Activated naive CD8-positive, alpha-beta T cell treated with anti-CD3 and anti-CD28 coated beads, Interleukin-2, amount 10 ng/mL, durations not matched to agents 7 days and 5 days (primary cell): ENCODE measurements at regions not wholly inside any gene's neighbourhood (a gene's known extent, or its start where the extent isn't known, plus 50 kb on each side); places are given as distances from the start of the nearest gene placed in this dataset.

Experiments
- ATAC-seq: fragments of 150-1000 bp; cut with Tn5 transposase; one replicate; pipeline ENCODE4 v1.10.0; 2021; ENCODE audit warnings: low read depth, moderate library complexity
- POLR2A ChIA-PET: fragments of 350-600 bp; sonication (Branson Sonifier 250); formaldehyde crosslinking; loops from one replicate; lab custom pipeline; 2021; ENCODE audit warnings: antibody characterized with exemption; lab: Charles Lee
- DNase-seq: peaks from one replicate; pipeline ENCODE4 v3.0.0; 2021
- H3K27ac Mint-ChIP-seq: one replicate; pipeline ENCODE4 v1.8.0; 2022; ENCODE audit warnings: mild to moderate bottlenecking, mixed read lengths
- H3K27me3 Mint-ChIP-seq: one replicate; pipeline ENCODE4 v1.8.0; 2022; ENCODE audit warnings: mild to moderate bottlenecking, moderate library complexity, mixed read lengths
- H3K36me3 Mint-ChIP-seq: one replicate; pipeline ENCODE4 v1.8.0; 2021; ENCODE audit warnings: mild to moderate bottlenecking, mixed read lengths
- H3K4me1 Mint-ChIP-seq: one replicate; pipeline ENCODE4 v1.8.0; 2021; ENCODE audit warnings: mixed read lengths
- H3K4me3 Mint-ChIP-seq: one replicate; pipeline ENCODE4 v1.8.0; 2022; ENCODE audit warnings: mild to moderate bottlenecking, moderate library complexity, mixed read lengths
- H3K9me3 Mint-ChIP-seq: one replicate; pipeline ENCODE4 v1.8.0; 2021; ENCODE audit warnings: mixed read lengths

- no peak overlapping the region for H3K4me3 Mint-ChIP-seq
- no peaks in the 10 kb centered on the region for H3K27me3 Mint-ChIP-seq
- no peaks in the 10 kb centered on the region for H3K4me1 Mint-ChIP-seq
- DNase-seq: no peak
- POLR2A ChIA-PET: no interaction called here
- no peak overlapping the region for H3K27ac Mint-ChIP-seq
- no peak for ATAC-seq
- H3K9me3 Mint-ChIP-seq: no peaks in the 10 kb centered on the region
- no peaks in the 10 kb centered on the region for H3K36me3 Mint-ChIP-seq
Measured at GRCh38 chr5:8060235-8060952, 191.4 kb downstream of the MTRR start.

GRCh38 chr5:8060953-8061429, 192.0 kb downstream of the MTRR start:
- POLR2A ChIA-PET: no interaction called here
- H3K36me3 Mint-ChIP-seq: no peaks in the 10 kb centered on the region
- no peak overlapping the region for H3K27ac Mint-ChIP-seq
- H3K4me1 Mint-ChIP-seq: no peaks in the 10 kb centered on the region
- DNase-seq: no peak
- H3K9me3 Mint-ChIP-seq: no peaks in the 10 kb centered on the region
- H3K27me3 Mint-ChIP-seq: no peaks in the 10 kb centered on the region
- ATAC-seq: no peak
- no peak overlapping the region for H3K4me3 Mint-ChIP-seq

GRCh38 chr5:8062521-8062920, 193.6 kb downstream of the MTRR start:
- Mint-ChIP-seq H3K36me3 (no peaks in the 10 kb centered on the region), H3K27ac (no peak overlapping the region), H3K4me1 (no peaks in the 10 kb centered on the region), H3K27me3 (no peaks in the 10 kb centered on the region), H3K4me3 (no peak overlapping the region), H3K9me3 (no peaks in the 10 kb centered on the region)
- DNase-seq: no peak
- POLR2A ChIA-PET: no interaction called here
- no peak for ATAC-seq

GRCh38 chr5:8068078-8068477, 199.1 kb downstream of the MTRR start:
- Mint-ChIP-seq H3K27ac (no peak overlapping the region), H3K9me3 (peaks cover 3% of the 10 kb centered on the region), H3K27me3 (no peaks in the 10 kb centered on the region), H3K36me3 (no peaks in the 10 kb centered on the region), H3K4me1 (no peaks in the 10 kb centered on the region), H3K4me3 (no peak overlapping the region)
- POLR2A ChIA-PET: no interaction called here
- DNase-seq: no peak
- ATAC-seq: no peak

DNA sequence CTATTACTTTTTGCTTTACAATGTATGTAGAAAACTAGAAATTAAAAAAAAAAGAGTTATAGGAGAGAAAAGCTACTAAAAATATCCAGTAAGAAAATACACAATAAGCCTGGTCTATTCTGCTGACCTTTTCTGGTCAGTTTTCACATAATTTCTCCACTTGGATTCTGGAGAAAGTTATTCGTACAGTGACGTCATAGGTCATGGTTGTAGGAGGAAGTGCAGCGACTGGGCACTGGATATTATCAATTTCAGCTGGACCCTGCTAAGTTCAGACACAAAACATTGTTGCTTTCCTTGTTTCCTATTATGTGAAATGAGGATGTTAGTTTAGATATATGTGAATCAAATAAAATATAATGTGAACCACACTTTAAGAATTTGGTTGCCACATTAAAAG, 201.2 kb downstream of the MTRR start:
- Mint-ChIP-seq H3K27me3 (no peaks in the 10 kb centered on the region), H3K4me1 (no peaks in the 10 kb centered on the region), H3K4me3 (no peak overlapping the region), H3K9me3 (peaks cover 3% of the 10 kb centered on the region), H3K27ac (no peak overlapping the region), H3K36me3 (no peaks in the 10 kb centered on the region)
- no peak for ATAC-seq
- DNase-seq: no peak
- POLR2A ChIA-PET: no interaction called here

GRCh38 chr5:8079056-8079455, 210.1 kb downstream of the MTRR start:
- H3K36me3 Mint-ChIP-seq: no peaks in the 10 kb centered on the region
- H3K27ac Mint-ChIP-seq: no peak overlapping the region

DNA sequence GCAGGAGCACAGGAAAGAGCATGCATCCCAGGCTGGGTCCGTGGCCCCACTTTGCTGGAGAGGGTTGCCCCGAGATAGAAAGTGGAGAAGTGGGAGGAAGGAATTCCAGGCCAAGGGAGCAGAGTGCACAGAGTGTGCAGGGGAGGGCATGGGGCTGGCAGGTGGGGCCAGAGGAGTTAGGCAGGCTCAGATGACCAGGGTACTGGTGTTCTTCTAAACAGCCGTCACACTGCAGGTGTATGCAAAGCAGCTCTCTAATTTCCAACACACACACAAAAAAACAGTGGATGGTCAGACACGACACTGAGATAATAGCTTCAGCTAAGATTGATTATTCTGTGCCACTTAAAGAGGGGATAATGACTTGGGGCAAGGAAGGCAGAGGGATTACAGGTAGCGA, 212.2 kb downstream of the MTRR start:
- Mint-ChIP-seq H3K36me3 (no peaks in the 10 kb centered on the region), H3K9me3 (peaks cover 2% of the 10 kb centered on the region), H3K4me1 (no peaks in the 10 kb centered on the region), H3K4me3 (no peak overlapping the region), H3K27me3 (no peaks in the 10 kb centered on the region), H3K27ac (no peak overlapping the region)
- no peak for ATAC-seq
- POLR2A ChIA-PET: no interaction called here
- DNase-seq: no peak

More at GRCh38 chr5:8079056-8079455, 210.1 kb downstream of the MTRR start:
- Mint-ChIP-seq H3K27me3 (no peaks in the 10 kb centered on the region), H3K9me3 (peaks cover 2% of the 10 kb centered on the region), H3K4me1 (no peaks in the 10 kb centered on the region), H3K4me3 (no peak overlapping the region)
- no peak for DNase-seq
- ATAC-seq: no peak
- POLR2A ChIA-PET: no interaction called here

- POLR2A ChIA-PET: no interaction called here
- ATAC-seq: no peak
- peaks cover under 1% of the 10 kb centered on the region for H3K9me3 Mint-ChIP-seq
- H3K36me3 Mint-ChIP-seq: no peaks in the 10 kb centered on the region
- H3K27me3 Mint-ChIP-seq: no peaks in the 10 kb centered on the region
- no peaks in the 10 kb centered on the region for H3K4me1 Mint-ChIP-seq
- no peak for DNase-seq
- H3K27ac Mint-ChIP-seq: no peak overlapping the region
- no peak overlapping the region for H3K4me3 Mint-ChIP-seq
Measured at GRCh38 chr5:8093669-8094068, 224.7 kb downstream of the MTRR start.

GRCh38 chr5:8094304-8094703, 225.4 kb downstream of the MTRR start:
- Mint-ChIP-seq H3K36me3 (no peaks in the 10 kb centered on the region), H3K4me1 (no peaks in the 10 kb centered on the region), H3K27ac (no peak overlapping the region), H3K4me3 (no peak overlapping the region), H3K9me3 (no peaks in the 10 kb centered on the region), H3K27me3 (no peaks in the 10 kb centered on the region)
- ATAC-seq (no peak), DNase-seq (no peak)
- POLR2A ChIA-PET: no interaction called here

- no peaks in the 10 kb centered on the region for H3K27me3 Mint-ChIP-seq
- no peak overlapping the region for H3K4me3 Mint-ChIP-seq
- no peaks in the 10 kb centered on the region for H3K4me1 Mint-ChIP-seq
- DNase-seq (no peak), ATAC-seq (no peak)
- POLR2A ChIA-PET: no interaction called here
- H3K36me3 Mint-ChIP-seq: no peaks in the 10 kb centered on the region
- H3K27ac Mint-ChIP-seq: no peak overlapping the region
- H3K9me3 Mint-ChIP-seq: no peaks in the 10 kb centered on the region
Measured at GRCh38 chr5:8097146-8097545, 228.2 kb downstream of the MTRR start.

GRCh38 chr5:8098081-8098480, 229.1 kb downstream of the MTRR start:
- Mint-ChIP-seq H3K4me1 (no peaks in the 10 kb centered on the region), H3K4me3 (no peak overlapping the region), H3K27ac (no peak overlapping the region), H3K27me3 (no peaks in the 10 kb centered on the region), H3K36me3 (no peaks in the 10 kb centered on the region), H3K9me3 (no peaks in the 10 kb centered on the region)
- DNase-seq: no peak
- ATAC-seq: no peak
- POLR2A ChIA-PET: no interaction called here

- no peak for DNase-seq
- Mint-ChIP-seq H3K36me3 (no peaks in the 10 kb centered on the region), H3K4me3 (no peak overlapping the region), H3K27ac (no peak overlapping the region), H3K9me3 (no peaks in the 10 kb centered on the region), H3K27me3 (no peaks in the 10 kb centered on the region), H3K4me1 (no peaks in the 10 kb centered on the region)
- ATAC-seq: no peak
- POLR2A ChIA-PET: no interaction called here
Measured at GRCh38 chr5:8102714-8103113, 233.8 kb downstream of the MTRR start.

DNA sequence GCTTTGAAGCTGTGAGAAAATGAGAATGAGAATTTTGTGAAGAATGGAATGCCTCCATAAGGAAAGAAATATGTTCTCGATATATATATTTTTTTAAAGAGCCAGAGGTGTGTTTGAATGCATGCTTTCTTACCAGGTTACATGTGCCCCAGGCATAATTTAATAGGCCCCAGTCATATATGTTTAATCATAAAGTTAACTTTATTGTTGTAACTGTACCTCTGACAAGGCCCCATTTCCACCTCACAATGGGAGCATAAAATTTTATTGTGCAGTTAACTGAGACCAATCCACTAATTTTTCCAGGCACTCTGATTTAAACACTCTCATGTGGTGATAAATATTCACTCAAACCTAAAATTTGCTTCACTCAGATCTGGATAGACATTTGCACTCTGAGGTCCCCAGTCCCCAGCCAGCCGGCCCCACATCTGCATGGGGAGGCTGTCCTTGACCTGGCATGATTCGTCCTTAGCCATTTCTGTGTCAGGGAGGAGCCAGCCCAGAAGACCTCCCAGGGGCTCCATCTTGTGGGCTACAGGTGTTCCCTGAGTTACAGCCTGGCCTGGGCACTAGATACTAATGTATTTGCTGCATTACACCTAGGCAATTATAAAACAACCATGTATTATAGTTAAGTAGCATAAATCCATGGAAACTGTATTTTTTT, 245.8 kb downstream of the MTRR start:
- DNase-seq: no peak
- POLR2A ChIA-PET: no interaction called here
- Mint-ChIP-seq H3K4me3 (no peak overlapping the region), H3K4me1 (no peaks in the 10 kb centered on the region), H3K36me3 (no peaks in the 10 kb centered on the region), H3K9me3 (no peaks in the 10 kb centered on the region), H3K27ac (no peak overlapping the region), H3K27me3 (no peaks in the 10 kb centered on the region)
- ATAC-seq: no peak

DNA sequence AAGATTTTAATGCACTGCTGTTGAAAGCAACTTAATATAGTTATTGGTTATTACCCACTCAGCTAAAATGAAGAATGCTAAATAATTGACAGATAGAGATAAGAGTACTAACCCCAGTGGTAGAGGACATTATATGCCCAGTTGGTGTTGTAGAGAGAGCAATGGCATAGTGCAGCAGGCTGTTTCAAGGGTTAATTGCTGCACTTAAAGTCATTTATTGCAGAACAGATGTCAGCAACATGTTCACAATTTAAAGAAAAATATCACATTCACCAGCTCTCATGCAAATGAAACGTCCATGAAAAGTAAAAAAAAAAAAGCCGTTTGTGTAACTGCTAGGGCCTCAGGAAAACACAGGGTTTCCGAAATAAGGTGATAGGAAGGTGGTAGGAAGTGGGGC, 254.6 kb downstream of the MTRR start:
- H3K27me3 Mint-ChIP-seq: peaks cover 2% of the 10 kb centered on the region
- H3K4me1 Mint-ChIP-seq: no peaks in the 10 kb centered on the region
- DNase-seq: no peak
- no peaks in the 10 kb centered on the region for H3K36me3 Mint-ChIP-seq
- H3K27ac Mint-ChIP-seq: no peak overlapping the region
- H3K4me3 Mint-ChIP-seq: no peak overlapping the region
- POLR2A ChIA-PET: no interaction called here
- H3K9me3 Mint-ChIP-seq: peaks cover 2% of the 10 kb centered on the region
- no peak for ATAC-seq
